ENCODE measurements at regions not wholly inside any gene's neighbourhood (a gene's known extent, or its start where the extent isn't known, plus 50 kb on each side); places are given as distances from the start of the nearest gene placed in this dataset.

- no peak for FAIRE-seq
- no peaks in the 10 kb centered on the region for H3K9me3 ChIP-seq
- 81 to 85% methylated on average over 5 of the region's 5 CpGs for WGBS, 2 donors
These were observed 107.1 kb upstream of the NRP1 start for GRCh38 chr10:33441561-33441960.

GRCh38 chr10:33434933-33435332, 100.5 kb upstream of the NRP1 start:
- WGBS, 2 donors, result 86 to 90% methylated on average over 4 of the region's 4 CpGs
- intact Hi-C loops (cut with DNase I), result no loop called here
- peaks cover 0 to 6% (median 0%) of the 10 kb centered on the region in 3 donors for H3K4me1 ChIP-seq
- H3K36me3 ChIP-seq, result no peaks in the 10 kb centered on the region
- FAIRE-seq (no peak), ATAC-seq (no peak), DNase-seq (no peak)
- H3K9me3 ChIP-seq, result no peaks in the 10 kb centered on the region
- no peaks in the 10 kb centered on the region for H3K27me3 ChIP-seq
- H3K4me3 ChIP-seq, result no peak overlapping the region
- no peak overlapping the region for H3K27ac ChIP-seq
- no peak for TF ChIP-seq CTCF (IDR thresholded peaks at IDR 0.05)

More at GRCh38 chr10:33441561-33441960, 107.1 kb upstream of the NRP1 start:
- Histone ChIP-seq H3K36me3 (no peaks in the 10 kb centered on the region), H3K27me3 (no peaks in the 10 kb centered on the region), H3K27ac (no peak overlapping the region), H3K4me1 (no peaks in the 10 kb centered on the region), H3K4me3 (no peak overlapping the region)
- TF ChIP-seq CTCF (IDR thresholded peaks at IDR 0.05), result no peak
- intact Hi-C loops (cut with DNase I), result no loop called here
- ATAC-seq (no peak), DNase-seq (no peak)

GRCh38 chr10:33428682-33429081, 94.2 kb upstream of the NRP1 start:
- Histone ChIP-seq H3K27me3 (no peaks in the 10 kb centered on the region), H3K36me3 (no peaks in the 10 kb centered on the region), H3K4me1 (peaks cover 0 to 6% (median 3%) of the 10 kb centered on the region in 3 donors), H3K4me3 (no peak overlapping the region), H3K27ac (no peak overlapping the region), H3K9me3 (no peaks in the 10 kb centered on the region)
- FAIRE-seq (no peak), ATAC-seq (no peak), DNase-seq (no peak)
- TF ChIP-seq CTCF (IDR thresholded peaks at IDR 0.05), result no peak
- intact Hi-C loops (cut with DNase I), result no loop called here
- 87 to 93% methylated on average over 4 of the region's 4 CpGs for WGBS, 2 donors

- H3K27ac ChIP-seq, result peak overlapping the region; percentile 24 to 70 (median 47)
- ATAC-seq (peak; percentile 90 to 96 (median 93)), DNase-seq (peak in 5 of 6 donors; percentile 70 to 87 (median 80)), FAIRE-seq (no peak)
- peaks cover 7 to 19% (median 18%) of the 10 kb centered on the region in 3 donors for H3K4me1 ChIP-seq
- no peaks in the 10 kb centered on the region for H3K9me3 ChIP-seq
- intact Hi-C loops (cut with DNase I), result no loop called here
- no peaks in the 10 kb centered on the region for H3K36me3 ChIP-seq
- 32 to 34% methylated on average over 5 of the region's 5 CpGs for WGBS, 2 donors
- H3K27me3 ChIP-seq, result no peaks in the 10 kb centered on the region
- TF ChIP-seq CTCF (IDR thresholded peaks at IDR 0.05), result no peak
- H3K4me3 ChIP-seq, result no peak overlapping the region
These were observed 88.7 kb upstream of the NRP1 start for GRCh38 chr10:33423154-33423529.

- H3K9me3 ChIP-seq, result no peaks in the 10 kb centered on the region
- intact Hi-C loops (cut with DNase I), result no loop called here
- FAIRE-seq (no peak), DNase-seq (peak in 4 of 6 donors; percentile 24 to 55 (median 32)), ATAC-seq (peak; percentile 58 to 80 (median 70))
- WGBS, 2 donors, result 57 to 63% methylated on average over 10 of the region's 10 CpGs
- H3K27me3 ChIP-seq, result no peaks in the 10 kb centered on the region
- no peaks in the 10 kb centered on the region for H3K36me3 ChIP-seq
- no peak for TF ChIP-seq CTCF (IDR thresholded peaks at IDR 0.05)
- H3K4me1 ChIP-seq, result peaks cover 7 to 19% (median 18%) of the 10 kb centered on the region in 3 donors
- peak overlapping the region; percentile 24 to 70 (median 47) for H3K27ac ChIP-seq
- no peak overlapping the region for H3K4me3 ChIP-seq
These were observed 88.1 kb upstream of the NRP1 start for GRCh38 chr10:33422471-33423153.
